Epithelial cell of esophagus (primary cell): ENCODE measurements at regions not wholly inside any gene's neighbourhood (a gene's known extent, or its start where the extent isn't known, plus 50 kb on each side); places are given as distances from the start of the nearest gene placed in this dataset.

Experiments used
- DNase-seq: peaks from one replicate; pipeline ENCODE4 v3.0.0; 2010; ENCODE audit warnings: low read depth
- H3K4me3 ChIP-seq: 2 replicates; pipeline ENCODE4 v1.5.1; 2011; ENCODE audit warnings: mild to moderate bottlenecking, low read length, control low read depth
- CTCF ChIP-seq: IDR thresholded peaks from 2 replicates; pipeline ENCODE4 v1.5.1; 2011; ENCODE audit warnings: low read depth, mild to moderate bottlenecking, low read length, control low read depth, inconsistent platforms; ENCODE audit not compliant: insufficient read depth; ENCODE audit errors: missing control alignments

GRCh38 chr1:56411484-56412180 is 167.7 kb downstream of the PLPP3 start:
- DNase-seq, result no peak

GRCh38 chr1:56411021-56411420 is 168.3 kb downstream of the PLPP3 start:
- TF ChIP-seq CTCF, result no peak
- DNase-seq, result no peak
- H3K4me3 ChIP-seq, result no peak overlapping the region

More at GRCh38 chr1:56411484-56412180, 167.7 kb downstream of the PLPP3 start:
- TF ChIP-seq CTCF, result no peak
- H3K4me3 ChIP-seq, result no peak overlapping the region

- no peak overlapping the region for H3K4me3 ChIP-seq
- TF ChIP-seq CTCF, result no peak
- no peak for DNase-seq
These were observed 169.0 kb downstream of the PLPP3 start for GRCh38 chr1:56410405-56410804.

GRCh38 chr1:56409112-56409691 is 170.2 kb downstream of the PLPP3 start:
- peak; percentile 63 for DNase-seq
- TF ChIP-seq CTCF, result peak; percentile 71
- no peak overlapping the region for H3K4me3 ChIP-seq

- DNase-seq, result no peak
- no peak overlapping the region for H3K4me3 ChIP-seq
- no peak for TF ChIP-seq CTCF
These were observed 172.5 kb downstream of the PLPP3 start for GRCh38 chr1:56406821-56407220.

- DNase-seq, result no peak
- no peak overlapping the region for H3K4me3 ChIP-seq
- TF ChIP-seq CTCF, result no peak
These were observed 174.8 kb downstream of the PLPP3 start for GRCh38 chr1:56404561-56405030.
